ENCODE measurements at regions not wholly inside any gene's neighbourhood (a gene's known extent, or its start where the extent isn't known, plus 50 kb on each side); places are given as distances from the start of the nearest gene placed in this dataset.

GRCh38 chr3:184441202-184441900 lies 61.5 kb downstream of the CHRD start:
- TF ChIP-seq, protein P1, sequence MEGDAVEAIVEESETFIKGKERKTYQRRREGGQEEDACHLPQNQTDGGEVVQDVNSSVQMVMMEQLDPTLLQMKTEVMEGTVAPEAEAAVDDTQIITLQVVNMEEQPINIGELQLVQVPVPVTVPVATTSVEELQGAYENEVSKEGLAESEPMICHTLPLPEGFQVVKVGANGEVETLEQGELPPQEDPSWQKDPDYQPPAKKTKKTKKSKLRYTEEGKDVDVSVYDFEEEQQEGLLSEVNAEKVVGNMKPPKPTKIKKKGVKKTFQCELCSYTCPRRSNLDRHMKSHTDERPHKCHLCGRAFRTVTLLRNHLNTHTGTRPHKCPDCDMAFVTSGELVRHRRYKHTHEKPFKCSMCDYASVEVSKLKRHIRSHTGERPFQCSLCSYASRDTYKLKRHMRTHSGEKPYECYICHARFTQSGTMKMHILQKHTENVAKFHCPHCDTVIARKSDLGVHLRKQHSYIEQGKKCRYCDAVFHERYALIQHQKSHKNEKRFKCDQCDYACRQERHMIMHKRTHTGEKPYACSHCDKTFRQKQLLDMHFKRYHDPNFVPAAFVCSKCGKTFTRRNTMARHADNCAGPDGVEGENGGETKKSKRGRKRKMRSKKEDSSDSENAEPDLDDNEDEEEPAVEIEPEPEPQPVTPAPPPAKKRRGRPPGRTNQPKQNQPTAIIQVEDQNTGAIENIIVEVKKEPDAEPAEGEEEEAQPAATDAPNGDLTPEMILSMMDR (IDR thresholded peaks at IDR 0.05) = no peak
- no peak for TF ChIP-seq POLR2A (IDR thresholded peaks at IDR 0.05)
